ENCODE measurements at regions not wholly inside any gene's neighbourhood (a gene's known extent, or its start where the extent isn't known, plus 50 kb on each side); places are given as distances from the start of the nearest gene placed in this dataset.

DNA sequence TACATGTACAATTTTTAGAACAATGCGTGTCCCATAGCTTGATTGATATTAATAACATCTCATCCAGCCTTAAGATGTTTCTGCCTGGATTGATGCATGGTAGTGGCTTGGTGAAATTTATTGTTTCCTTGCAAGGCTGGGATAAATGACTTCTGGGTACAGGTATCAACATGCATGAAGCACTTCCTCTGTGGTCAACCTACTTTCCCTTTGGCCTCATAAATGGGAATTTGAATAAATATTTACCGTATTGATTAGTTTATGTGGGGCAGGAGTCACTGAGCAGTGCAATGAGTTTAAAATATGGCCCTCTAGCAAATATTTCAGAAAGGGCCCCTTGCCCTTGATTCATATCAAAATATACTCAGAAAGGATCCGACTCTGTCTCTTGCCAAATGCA, 83.9 kb upstream of the KCNE2 start:
- TF ChIP-seq POLR2AphosphoS5 (IDR thresholded peaks at IDR 0.05) = no peak
- TF ChIP-seq, protein P1, sequence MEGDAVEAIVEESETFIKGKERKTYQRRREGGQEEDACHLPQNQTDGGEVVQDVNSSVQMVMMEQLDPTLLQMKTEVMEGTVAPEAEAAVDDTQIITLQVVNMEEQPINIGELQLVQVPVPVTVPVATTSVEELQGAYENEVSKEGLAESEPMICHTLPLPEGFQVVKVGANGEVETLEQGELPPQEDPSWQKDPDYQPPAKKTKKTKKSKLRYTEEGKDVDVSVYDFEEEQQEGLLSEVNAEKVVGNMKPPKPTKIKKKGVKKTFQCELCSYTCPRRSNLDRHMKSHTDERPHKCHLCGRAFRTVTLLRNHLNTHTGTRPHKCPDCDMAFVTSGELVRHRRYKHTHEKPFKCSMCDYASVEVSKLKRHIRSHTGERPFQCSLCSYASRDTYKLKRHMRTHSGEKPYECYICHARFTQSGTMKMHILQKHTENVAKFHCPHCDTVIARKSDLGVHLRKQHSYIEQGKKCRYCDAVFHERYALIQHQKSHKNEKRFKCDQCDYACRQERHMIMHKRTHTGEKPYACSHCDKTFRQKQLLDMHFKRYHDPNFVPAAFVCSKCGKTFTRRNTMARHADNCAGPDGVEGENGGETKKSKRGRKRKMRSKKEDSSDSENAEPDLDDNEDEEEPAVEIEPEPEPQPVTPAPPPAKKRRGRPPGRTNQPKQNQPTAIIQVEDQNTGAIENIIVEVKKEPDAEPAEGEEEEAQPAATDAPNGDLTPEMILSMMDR (IDR thresholded peaks at IDR 0.05) = no peak
